GM12878 (cell line): ENCODE measurements at regions not wholly inside any gene's neighbourhood (a gene's known extent, or its start where the extent isn't known, plus 50 kb on each side); places are given as distances from the start of the nearest gene placed in this dataset.

ENCODE experiments used
- ATAC-seq: fragments of 200-7000 bp; cut with Tn5 transposase; 3 replicates; pipeline ENCODE4 v1.9.1; 2020; ENCODE audit warnings: mild to moderate bottlenecking, moderate library complexity
- BruUV-seq: library from RNA; stranded (reverse); fragments of 400-500 nt; replicated peaks from 2 replicates; lab custom pipeline; 2021; lab: Mats Ljungman, UMichigan
- CTCF ChIA-PET: fragments of 300-600 bp; sonication (Branson Sonifier 250); formaldehyde crosslinking; extraction: SDS; loops from one replicate; lab custom pipeline; 2021; ENCODE audit warnings: inconsistent platforms; lab: Yijun Ruan, JAX
- POLR2A ChIA-PET: fragments of 350-600 bp; formaldehyde crosslinking; extraction: SDS; loops from one replicate; lab custom pipeline; 2021; ENCODE audit warnings: inconsistent platforms; lab: Charles Lee
- RAD21 ChIA-PET: fragments of 300-600 bp; sonication (Branson Sonifier 250); formaldehyde crosslinking; loops from one replicate; lab custom pipeline; 2023; ENCODE audit warnings: antibody characterized with exemption; ENCODE audit not compliant: unreplicated experiment; lab: Charles Lee
- SMC1A ChIA-PET: fragments of 300-600 bp; sonication (Branson Sonifier 250); formaldehyde crosslinking; loops from one replicate; lab custom pipeline; 2023; ENCODE audit not compliant: unreplicated experiment, uncharacterized antibody; lab: Charles Lee
- DNase-seq: peaks from one replicate; pipeline ENCODE4 v3.0.0-alpha.2; 2011; ENCODE audit warnings: low read depth, low spot score
- FAIRE-seq: peaks from 3 replicates; lab custom pipeline; 2011; peaks lifted over from hg19 to GRCh38; lab: Jason Lieb, UNC
- H2AFZ ChIP-seq: 2 replicates; pipeline ENCODE4 v1.6.0; 2011; ENCODE audit warnings: low read depth, low read length, control low read depth; ENCODE audit not compliant: control insufficient read depth
- H3K27ac ChIP-seq: 2 replicates; pipeline ENCODE4 v1.5.1; 2011; ENCODE audit warnings: control low read depth; ENCODE audit not compliant: control insufficient read depth, insufficient read depth
- H3K27me3 ChIP-seq, 2 experiments: replicated peaks in 1 of 2; 2 replicates each; pipeline versions ENCODE4 v1.6.0 to v1.6.1; 2011; ENCODE audit warnings: low read length in 1 of 2; ENCODE audit not compliant: control insufficient read depth in 2 of 2, insufficient read depth in 2 of 2
- H3K36me3 ChIP-seq, 2 experiments: 2 replicates each; pipeline ENCODE4 v1.5.1; 2011; ENCODE audit warnings: low read length in 1 of 2; ENCODE audit not compliant: control insufficient read depth in 2 of 2, insufficient read depth in 2 of 2
- H3K4me1 ChIP-seq: 2 replicates; pipeline ENCODE4 v1.6.1; 2011; ENCODE audit warnings: mild to moderate bottlenecking, low read length, moderate library complexity, mixed read lengths; ENCODE audit not compliant: control insufficient read depth, insufficient read depth
- H3K4me2 ChIP-seq: 2 replicates; pipeline ENCODE4 v1.6.0; 2011; ENCODE audit warnings: control low read depth; ENCODE audit not compliant: control insufficient read depth, insufficient read depth
- H3K4me3 ChIP-seq: fragments of 200-600 bp; sonication (generic); 2 replicates; pipeline ENCODE4 v1.5.1; 2016
- H3K79me2 ChIP-seq: 2 replicates; pipeline ENCODE4 v1.6.0; 2011; ENCODE audit warnings: low read length; ENCODE audit not compliant: control insufficient read depth, insufficient read depth
- H3K9ac ChIP-seq: 2 replicates; pipeline ENCODE4 v1.8.0; 2011; ENCODE audit warnings: low read length, control low read depth, mixed read lengths; ENCODE audit not compliant: control insufficient read depth, insufficient read depth
- H3K9me3 ChIP-seq: replicated peaks from 3 replicates; pipeline ENCODE4 v1.5.1; 2011; ENCODE audit warnings: mild to moderate bottlenecking, low read length; ENCODE audit not compliant: control insufficient read depth, insufficient read depth
- H4K20me1 ChIP-seq: 2 replicates; pipeline ENCODE4 v1.6.0; 2011; ENCODE audit not compliant: control insufficient read depth, insufficient read depth
- BCL11A ChIP-seq: IDR thresholded peaks from 2 replicates; pipeline ENCODE4 v1.6.1; 2011; ENCODE audit warnings: low read depth, low read length
- CBFB ChIP-seq: IDR thresholded peaks from 2 replicates; pipeline ENCODE4 v1.6.1; 2016; ENCODE audit warnings: antibody characterized with exemption, low read depth
- CREM ChIP-seq: IDR thresholded peaks from 2 replicates; pipeline ENCODE4 v1.6.1; 2014; ENCODE audit warnings: antibody characterized with exemption, low read depth
- HCFC1 ChIP-seq: fragments of 150-350 bp; IDR thresholded peaks from 2 replicates; pipeline ENCODE4 v1.6.1; 2014; ENCODE audit warnings: low read length
- IRF5 ChIP-seq: fragments of 450-650 bp; IDR thresholded peaks from 2 replicates; pipeline ENCODE4 v1.6.1; 2017; ENCODE audit warnings: borderline replicate concordance
- LARP7 ChIP-seq: fragments of 450-650 bp; IDR thresholded peaks from 2 replicates; pipeline ENCODE4 v1.6.1; 2017; ENCODE audit warnings: mild to moderate bottlenecking
- MEF2B ChIP-seq: fragments of 450-650 bp; IDR thresholded peaks from 2 replicates; pipeline ENCODE4 v1.6.1; 2018; ENCODE audit warnings: mild to moderate bottlenecking, moderate library complexity; ENCODE audit not compliant: partially characterized antibody, poor library complexity, severe bottlenecking
- MTA2 ChIP-seq: fragments of 450-650 bp; IDR thresholded peaks from 2 replicates; pipeline ENCODE4 v1.6.1; 2016; ENCODE audit warnings: low read depth, mild to moderate bottlenecking, moderate library complexity
- MTA3 ChIP-seq: IDR thresholded peaks from 2 replicates; pipeline ENCODE4 v1.6.1; 2012; ENCODE audit warnings: low read length, inconsistent platforms, borderline replicate concordance
- MYC ChIP-seq: IDR thresholded peaks from 2 replicates; pipeline ENCODE4 v1.6.1; 2011; ENCODE audit warnings: mild to moderate bottlenecking, low read length, moderate library complexity, inconsistent platforms; ENCODE audit not compliant: insufficient read depth, insufficient replicate concordance, insufficient read length, severe bottlenecking
- NFXL1 ChIP-seq: fragments of 450-650 bp; IDR thresholded peaks from 2 replicates; pipeline ENCODE4 v1.6.1; 2017; ENCODE audit warnings: antibody characterized with exemption, mild to moderate bottlenecking, borderline replicate concordance
- POU2F2 ChIP-seq: IDR thresholded peaks from 3 replicates; pipeline ENCODE4 v1.6.1; 2011; ENCODE audit warnings: low read depth, mild to moderate bottlenecking, low read length, borderline replicate concordance
- SIX5 ChIP-seq: IDR thresholded peaks from 2 replicates; pipeline ENCODE4 v1.6.1; 2011; ENCODE audit warnings: mild to moderate bottlenecking, low read depth, low read length, moderate library complexity; ENCODE audit not compliant: severe bottlenecking
- SMARCA5 ChIP-seq: fragments of 450-650 bp; IDR thresholded peaks from 2 replicates; pipeline ENCODE4 v1.6.1; 2017; ENCODE audit warnings: mild to moderate bottlenecking
- STAT1 ChIP-seq: fragments of 450-650 bp; conservative IDR thresholded peaks from 2 replicates; pipeline ENCODE4 v1.6.1; 2014; ENCODE audit warnings: antibody characterized with exemption, mild to moderate bottlenecking
- TCF3 ChIP-seq: IDR thresholded peaks from 2 replicates; pipeline ENCODE4 v1.6.1; 2012; ENCODE audit warnings: low read depth, mild to moderate bottlenecking, low read length, borderline replicate concordance; ENCODE audit not compliant: insufficient read depth
- WGBS: methylation state at CpG from one replicate; pipeline ENCODE4 v1.1.6; 2016; ENCODE audit warnings: low lambda C conversion rate; ENCODE audit not compliant: insufficient replicate concordance, insufficient coverage; ENCODE audit errors: missing lambda C conversion rate; 5-methylcytosine and 5-hydroxymethylcytosine counted together
- in situ Hi-C: fragments of 300-500 bp; cut with MboI; formaldehyde crosslinking; loops from 9 replicates; pipeline ENCODE4 v1.14.3; 2018; ENCODE audit warnings: mixed read lengths
- intact Hi-C: fragments of 100-400 bp; cut with micrococcal nuclease; formaldehyde crosslinking; loops from one replicate; pipeline ENCODE4 v1.14.2; 2022; ENCODE audit not compliant: unreplicated experiment
- TF ChIP-seq, protein P1 (sequence below): IDR thresholded peaks from 2 replicates; pipeline ENCODE4 v1.6.1; 2012; ENCODE audit warnings: low read depth, low read length, improper control_type of control experiment

- Histone ChIP-seq H4K20me1 (no peaks in the 10 kb centered on the region), H3K9ac (no peak overlapping the region), H3K79me2 (no peaks in the 10 kb centered on the region), H3K27me3 (no peaks in the 10 kb centered on the region), H3K4me3 (no peak overlapping the region), H3K36me3 (no peaks in the 10 kb centered on the region), H3K9me3 (no peaks in the 10 kb centered on the region), H2AFZ (no peak overlapping the region), H3K4me1 (no peaks in the 10 kb centered on the region), H3K27ac (no peak overlapping the region), H3K4me2 (no peak overlapping the region)
- CTCF ChIA-PET: no interaction called here
- SMC1A ChIA-PET: no interaction called here
- no peak for FAIRE-seq
- POLR2A ChIA-PET: no interaction called here
- RAD21 ChIA-PET: no interaction called here
- TF ChIP-seq CBFB: no peak
- TF ChIP-seq MTA2: no peak
- TF ChIP-seq NFXL1: no peak
- no peak for TF ChIP-seq MYC
- no peak for TF ChIP-seq SMARCA5
- no peak for TF ChIP-seq CREM
- no peak for TF ChIP-seq MTA3
- no peak for TF ChIP-seq LARP7
- intact Hi-C loops (no loop called here), in situ Hi-C loops (no loop called here)
- no TSS peak for BruUV-seq
- no peak for ATAC-seq
- WGBS: 32% methylated on average over 2 of the region's 2 CpGs
- DNase-seq: no peak
Measured at GRCh38 chr11:28879869-28880268, 771.7 kb downstream of the METTL15 start.

DNA sequence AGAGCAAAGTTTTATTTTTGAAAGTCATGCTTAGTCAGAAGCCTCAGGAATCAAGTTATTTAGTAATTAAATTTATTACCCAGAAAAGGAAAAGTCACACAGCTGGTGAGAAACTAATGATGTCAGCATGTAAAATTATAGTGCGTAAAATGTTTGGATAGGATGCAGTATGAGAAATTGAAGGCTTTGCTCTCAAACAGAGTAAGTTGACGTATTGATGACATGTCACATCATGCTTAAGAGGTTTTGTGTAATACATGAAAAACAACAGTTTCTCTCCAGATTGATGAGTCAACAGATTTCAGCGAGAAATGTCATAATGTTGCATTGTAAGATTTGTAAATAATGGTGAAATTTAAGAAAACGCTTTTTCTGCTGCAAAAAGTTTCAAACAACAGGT, 769.8 kb downstream of the METTL15 start:
- H3K9ac ChIP-seq: no peak overlapping the region
- no peak overlapping the region for H3K4me3 ChIP-seq
- in situ Hi-C loops (no loop called here), intact Hi-C loops (no loop called here)
- ChIA-PET SMC1A (no interaction called here), POLR2A (no interaction called here), RAD21 (no interaction called here), CTCF (no interaction called here)
- no peaks in the 10 kb centered on the region for H3K36me3 ChIP-seq
- H3K79me2 ChIP-seq: no peaks in the 10 kb centered on the region
- H4K20me1 ChIP-seq: no peaks in the 10 kb centered on the region
- no peak overlapping the region for H3K27ac ChIP-seq
- WGBS: 24% methylated on average over 4 of the region's 4 CpGs
- no peak for DNase-seq
- no peak for ATAC-seq
- no peak overlapping the region for H2AFZ ChIP-seq
- H3K4me1 ChIP-seq: no peaks in the 10 kb centered on the region
- H3K4me2 ChIP-seq: no peak overlapping the region
- H3K9me3 ChIP-seq: no peaks in the 10 kb centered on the region
- BruUV-seq: no TSS peak
- no peaks in the 10 kb centered on the region for H3K27me3 ChIP-seq
- no peak for FAIRE-seq
- TF ChIP-seq, protein P1, sequence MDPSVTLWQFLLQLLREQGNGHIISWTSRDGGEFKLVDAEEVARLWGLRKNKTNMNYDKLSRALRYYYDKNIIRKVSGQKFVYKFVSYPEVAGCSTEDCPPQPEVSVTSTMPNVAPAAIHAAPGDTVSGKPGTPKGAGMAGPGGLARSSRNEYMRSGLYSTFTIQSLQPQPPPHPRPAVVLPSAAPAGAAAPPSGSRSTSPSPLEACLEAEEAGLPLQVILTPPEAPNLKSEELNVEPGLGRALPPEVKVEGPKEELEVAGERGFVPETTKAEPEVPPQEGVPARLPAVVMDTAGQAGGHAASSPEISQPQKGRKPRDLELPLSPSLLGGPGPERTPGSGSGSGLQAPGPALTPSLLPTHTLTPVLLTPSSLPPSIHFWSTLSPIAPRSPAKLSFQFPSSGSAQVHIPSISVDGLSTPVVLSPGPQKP: no peak
- TF ChIP-seq MEF2B: no peak
- no peak for TF ChIP-seq SIX5
- TF ChIP-seq HCFC1: no peak
- no peak for TF ChIP-seq BCL11A
- no peak for TF ChIP-seq CBFB
- TF ChIP-seq IRF5: no peak
- no peak for TF ChIP-seq STAT1
- no peak for TF ChIP-seq TCF3
- no peak for TF ChIP-seq POU2F2
